WTC11 (cell line): ENCODE measurements at regions not wholly inside any gene's neighbourhood (a gene's known extent, or its start where the extent isn't known, plus 50 kb on each side); places are given as distances from the start of the nearest gene placed in this dataset.

Source experiments
- ATAC-seq: fragments of 200-7000 bp; cut with Tn5 transposase; 2 replicates; pipeline ENCODE4 v1.10.0; 2021; ENCODE audit warnings: mild to moderate bottlenecking, moderate library complexity
- CTCF ChIA-PET: fragments of 300-600 bp; sonication (Branson Sonifier 250); formaldehyde crosslinking; loops from one replicate; lab custom pipeline; 2021; ENCODE audit warnings: antibody characterized with exemption; lab: Charles Lee
- POLR2A ChIA-PET: fragments of 350-600 bp; sonication (Branson Sonifier 250); formaldehyde crosslinking; loops from one replicate; lab custom pipeline; 2021; ENCODE audit warnings: antibody characterized with exemption; lab: Charles Lee
- DNase-seq: peaks from one replicate; pipeline ENCODE4 v3.0.0; 2021; ENCODE audit warnings: low spot score
- H3K27ac Mint-ChIP-seq: 2 replicates; pipeline ENCODE4 v1.8.0; 2021; ENCODE audit warnings: mixed read lengths
- H3K27me3 Mint-ChIP-seq: 2 replicates; pipeline ENCODE4 v1.8.0; 2021; ENCODE audit warnings: low read depth, mild to moderate bottlenecking, moderate library complexity, mixed read lengths
- H3K36me3 Mint-ChIP-seq: 2 replicates; pipeline ENCODE4 v1.8.0; 2021; ENCODE audit warnings: mixed read lengths
- H3K4me1 Mint-ChIP-seq: 2 replicates; pipeline ENCODE4 v1.8.0; 2022; ENCODE audit warnings: mixed read lengths
- H3K4me3 Mint-ChIP-seq: 2 replicates; pipeline ENCODE4 v1.8.0; 2021; ENCODE audit warnings: mild to moderate bottlenecking, moderate library complexity, mixed read lengths
- H3K9me3 Mint-ChIP-seq: 2 replicates; pipeline ENCODE4 v1.8.0; 2021; ENCODE audit warnings: mixed read lengths
- ELF4 ChIP-seq: sonication (generic); formaldehyde crosslinking; IDR thresholded peaks from 2 replicates; pipeline ENCODE4 v1.8.1; 2022; ENCODE audit warnings: low read depth, mild to moderate bottlenecking, moderate library complexity, missing genetic modification reagents
- FOXK1 ChIP-seq: sonication (generic); formaldehyde crosslinking; IDR thresholded peaks from 2 replicates; pipeline ENCODE4 v1.8.0; 2022; ENCODE audit warnings: mild to moderate bottlenecking, moderate library complexity, missing genetic modification reagents
- JAZF1 ChIP-seq: fragments of 250-450 bp; sonication (Bioruptor Pico); IDR thresholded peaks from 2 replicates; pipeline ENCODE4 v1.9.0; 2021; ENCODE audit warnings: moderate library complexity, mild to moderate bottlenecking, inconsistent platforms
- MXD4 ChIP-seq: fragments of 250-450 bp; sonication (Bioruptor Pico); IDR thresholded peaks from 2 replicates; pipeline ENCODE4 v1.8.0; 2021; ENCODE audit warnings: mild to moderate bottlenecking, moderate library complexity, borderline replicate concordance
- SOX15 ChIP-seq: fragments of 250-450 bp; sonication (Bioruptor Pico); IDR thresholded peaks from 2 replicates; pipeline ENCODE4 v1.9.0; 2021; ENCODE audit warnings: mild to moderate bottlenecking
- SP1 ChIP-seq: sonication (generic); formaldehyde crosslinking; conservative IDR thresholded peaks from 2 replicates; pipeline ENCODE4 v1.8.1; 2022; ENCODE audit warnings: missing genetic modification reagents
- TEAD1 ChIP-seq: sonication (generic); formaldehyde crosslinking; IDR thresholded peaks from 2 replicates; pipeline ENCODE4 v1.8.0; 2022; ENCODE audit warnings: mild to moderate bottlenecking, missing genetic modification reagents
- TF ChIP-seq, protein P1 (sequence below): sonication (generic); formaldehyde crosslinking; IDR thresholded peaks from 2 replicates; pipeline ENCODE4 v1.8.1; 2023; ENCODE audit warnings: mild to moderate bottlenecking, moderate library complexity, missing genetic modification reagents
- TF ChIP-seq, protein P2 (sequence below): fragments of 250-450 bp; sonication (Bioruptor Pico); IDR thresholded peaks from 2 replicates; pipeline ENCODE4 v1.9.0; 2021; ENCODE audit warnings: mild to moderate bottlenecking, borderline replicate concordance
- TF ChIP-seq, protein P3 (sequence below): sonication (generic); formaldehyde crosslinking; IDR thresholded peaks from 2 replicates; pipeline ENCODE4 v1.8.0; 2022; ENCODE audit warnings: mild to moderate bottlenecking, missing genetic modification reagents
- TF ChIP-seq, protein P4 (sequence below): sonication (generic); formaldehyde crosslinking; IDR thresholded peaks from 2 replicates; pipeline ENCODE4 v1.8.1; 2023; ENCODE audit warnings: mild to moderate bottlenecking, missing genetic modification reagents
- TF ChIP-seq, protein P5 (sequence below): fragments of 250-450 bp; sonication (Bioruptor Pico); IDR thresholded peaks from 2 replicates; pipeline ENCODE4 v1.9.0; 2021; ENCODE audit warnings: mild to moderate bottlenecking
- TF ChIP-seq, protein P6 (sequence below): sonication (generic); formaldehyde crosslinking; IDR thresholded peaks from 2 replicates; pipeline ENCODE4 v1.8.0; 2022; ENCODE audit warnings: mild to moderate bottlenecking, missing genetic modification reagents
- TF ChIP-seq, protein P7 (sequence below): sonication (generic); formaldehyde crosslinking; IDR thresholded peaks from 2 replicates; pipeline ENCODE4 v1.8.1; 2022; ENCODE audit warnings: mild to moderate bottlenecking, moderate library complexity, missing genetic modification reagents

DNA sequence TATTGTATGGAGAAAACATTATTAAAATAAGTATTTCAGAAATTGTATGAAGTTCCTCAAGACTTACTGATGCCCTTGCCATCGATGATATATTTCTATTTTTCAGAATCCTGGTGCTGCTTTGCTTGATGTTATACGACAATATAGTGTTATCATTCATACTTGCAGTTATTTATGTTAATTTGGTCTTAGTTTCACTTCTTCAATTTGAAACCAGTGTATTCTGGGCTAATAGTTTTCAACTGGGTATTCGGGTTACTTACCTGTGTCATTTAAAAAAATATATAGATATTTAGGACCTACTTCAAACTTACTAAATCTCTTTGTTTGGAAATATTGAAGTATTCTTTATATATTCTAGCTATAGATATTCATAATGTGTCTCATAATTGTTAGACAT, 1414.7 kb downstream of the C4orf33 start (continued):
- TF ChIP-seq SOX15, result no peak
- TF ChIP-seq JAZF1 (CRISPR knock-in tag), result no peak
- TF ChIP-seq, protein P1, sequence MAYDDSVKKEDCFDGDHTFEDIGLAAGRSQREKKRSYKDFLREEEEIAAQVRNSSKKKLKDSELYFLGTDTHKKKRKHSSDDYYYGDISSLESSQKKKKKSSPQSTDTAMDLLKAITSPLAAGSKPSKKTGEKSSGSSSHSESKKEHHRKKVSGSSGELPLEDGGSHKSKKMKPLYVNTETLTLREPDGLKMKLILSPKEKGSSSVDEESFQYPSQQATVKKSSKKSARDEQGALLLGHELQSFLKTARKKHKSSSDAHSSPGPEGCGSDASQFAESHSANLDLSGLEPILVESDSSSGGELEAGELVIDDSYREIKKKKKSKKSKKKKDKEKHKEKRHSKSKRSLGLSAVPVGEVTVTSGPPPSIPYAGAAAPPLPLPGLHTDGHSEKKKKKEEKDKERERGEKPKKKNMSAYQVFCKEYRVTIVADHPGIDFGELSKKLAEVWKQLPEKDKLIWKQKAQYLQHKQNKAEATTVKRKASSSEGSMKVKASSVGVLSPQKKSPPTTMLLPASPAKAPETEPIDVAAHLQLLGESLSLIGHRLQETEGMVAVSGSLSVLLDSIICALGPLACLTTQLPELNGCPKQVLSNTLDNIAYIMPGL (CRISPR knock-in tag), result no peak

DNA sequence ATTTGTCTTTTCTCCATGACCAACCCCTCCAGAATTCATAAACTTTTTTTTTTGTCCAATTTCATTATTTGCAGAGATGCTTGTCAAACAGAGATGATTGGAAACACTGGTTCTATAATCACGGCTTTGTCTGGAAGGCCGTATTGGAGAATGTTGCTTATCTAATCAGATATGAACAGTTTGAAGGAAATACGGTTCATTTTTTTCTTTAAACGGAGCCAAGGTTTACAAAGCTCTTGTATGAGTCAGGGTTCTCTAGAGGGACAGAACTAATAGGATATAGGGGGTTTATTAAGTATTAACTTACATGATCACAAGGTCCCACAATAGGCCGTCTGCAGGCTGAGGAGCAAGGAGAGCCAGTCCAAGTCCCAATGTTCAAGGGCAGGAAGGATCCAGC, 1415.8 kb downstream of the C4orf33 start:
- Mint-ChIP-seq H3K27ac (no peak overlapping the region), H3K4me1 (peaks cover 7% of the 10 kb centered on the region), H3K27me3 (no peaks in the 10 kb centered on the region), H3K36me3 (no peaks in the 10 kb centered on the region), H3K4me3 (no peak overlapping the region), H3K9me3 (peaks cover 10% of the 10 kb centered on the region)
- DNase-seq (no peak), ATAC-seq (no peak)
- TF ChIP-seq, protein P2, sequence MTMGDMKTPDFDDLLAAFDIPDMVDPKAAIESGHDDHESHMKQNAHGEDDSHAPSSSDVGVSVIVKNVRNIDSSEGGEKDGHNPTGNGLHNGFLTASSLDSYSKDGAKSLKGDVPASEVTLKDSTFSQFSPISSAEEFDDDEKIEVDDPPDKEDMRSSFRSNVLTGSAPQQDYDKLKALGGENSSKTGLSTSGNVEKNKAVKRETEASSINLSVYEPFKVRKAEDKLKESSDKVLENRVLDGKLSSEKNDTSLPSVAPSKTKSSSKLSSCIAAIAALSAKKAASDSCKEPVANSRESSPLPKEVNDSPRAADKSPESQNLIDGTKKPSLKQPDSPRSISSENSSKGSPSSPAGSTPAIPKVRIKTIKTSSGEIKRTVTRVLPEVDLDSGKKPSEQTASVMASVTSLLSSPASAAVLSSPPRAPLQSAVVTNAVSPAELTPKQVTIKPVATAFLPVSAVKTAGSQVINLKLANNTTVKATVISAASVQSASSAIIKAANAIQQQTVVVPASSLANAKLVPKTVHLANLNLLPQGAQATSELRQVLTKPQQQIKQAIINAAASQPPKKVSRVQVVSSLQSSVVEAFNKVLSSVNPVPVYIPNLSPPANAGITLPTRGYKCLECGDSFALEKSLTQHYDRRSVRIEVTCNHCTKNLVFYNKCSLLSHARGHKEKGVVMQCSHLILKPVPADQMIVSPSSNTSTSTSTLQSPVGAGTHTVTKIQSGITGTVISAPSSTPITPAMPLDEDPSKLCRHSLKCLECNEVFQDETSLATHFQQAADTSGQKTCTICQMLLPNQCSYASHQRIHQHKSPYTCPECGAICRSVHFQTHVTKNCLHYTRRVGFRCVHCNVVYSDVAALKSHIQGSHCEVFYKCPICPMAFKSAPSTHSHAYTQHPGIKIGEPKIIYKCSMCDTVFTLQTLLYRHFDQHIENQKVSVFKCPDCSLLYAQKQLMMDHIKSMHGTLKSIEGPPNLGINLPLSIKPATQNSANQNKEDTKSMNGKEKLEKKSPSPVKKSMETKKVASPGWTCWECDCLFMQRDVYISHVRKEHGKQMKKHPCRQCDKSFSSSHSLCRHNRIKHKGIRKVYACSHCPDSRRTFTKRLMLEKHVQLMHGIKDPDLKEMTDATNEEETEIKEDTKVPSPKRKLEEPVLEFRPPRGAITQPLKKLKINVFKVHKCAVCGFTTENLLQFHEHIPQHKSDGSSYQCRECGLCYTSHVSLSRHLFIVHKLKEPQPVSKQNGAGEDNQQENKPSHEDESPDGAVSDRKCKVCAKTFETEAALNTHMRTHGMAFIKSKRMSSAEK, result no peak
- no peak for TF ChIP-seq FOXK1 (CRISPR knock-in tag)
- no peak for TF ChIP-seq SP1
- TF ChIP-seq, protein P3, sequence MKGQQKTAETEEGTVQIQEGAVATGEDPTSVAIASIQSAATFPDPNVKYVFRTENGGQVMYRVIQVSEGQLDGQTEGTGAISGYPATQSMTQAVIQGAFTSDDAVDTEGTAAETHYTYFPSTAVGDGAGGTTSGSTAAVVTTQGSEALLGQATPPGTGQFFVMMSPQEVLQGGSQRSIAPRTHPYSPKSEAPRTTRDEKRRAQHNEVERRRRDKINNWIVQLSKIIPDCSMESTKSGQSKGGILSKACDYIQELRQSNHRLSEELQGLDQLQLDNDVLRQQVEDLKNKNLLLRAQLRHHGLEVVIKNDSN (CRISPR knock-in tag), result no peak
- TF ChIP-seq TEAD1 (CRISPR knock-in tag), result no peak
- TF ChIP-seq, protein P4, sequence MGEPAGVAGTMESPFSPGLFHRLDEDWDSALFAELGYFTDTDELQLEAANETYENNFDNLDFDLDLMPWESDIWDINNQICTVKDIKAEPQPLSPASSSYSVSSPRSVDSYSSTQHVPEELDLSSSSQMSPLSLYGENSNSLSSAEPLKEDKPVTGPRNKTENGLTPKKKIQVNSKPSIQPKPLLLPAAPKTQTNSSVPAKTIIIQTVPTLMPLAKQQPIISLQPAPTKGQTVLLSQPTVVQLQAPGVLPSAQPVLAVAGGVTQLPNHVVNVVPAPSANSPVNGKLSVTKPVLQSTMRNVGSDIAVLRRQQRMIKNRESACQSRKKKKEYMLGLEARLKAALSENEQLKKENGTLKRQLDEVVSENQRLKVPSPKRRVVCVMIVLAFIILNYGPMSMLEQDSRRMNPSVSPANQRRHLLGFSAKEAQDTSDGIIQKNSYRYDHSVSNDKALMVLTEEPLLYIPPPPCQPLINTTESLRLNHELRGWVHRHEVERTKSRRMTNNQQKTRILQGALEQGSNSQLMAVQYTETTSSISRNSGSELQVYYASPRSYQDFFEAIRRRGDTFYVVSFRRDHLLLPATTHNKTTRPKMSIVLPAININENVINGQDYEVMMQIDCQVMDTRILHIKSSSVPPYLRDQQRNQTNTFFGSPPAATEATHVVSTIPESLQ, result no peak
- TF ChIP-seq, protein P5, sequence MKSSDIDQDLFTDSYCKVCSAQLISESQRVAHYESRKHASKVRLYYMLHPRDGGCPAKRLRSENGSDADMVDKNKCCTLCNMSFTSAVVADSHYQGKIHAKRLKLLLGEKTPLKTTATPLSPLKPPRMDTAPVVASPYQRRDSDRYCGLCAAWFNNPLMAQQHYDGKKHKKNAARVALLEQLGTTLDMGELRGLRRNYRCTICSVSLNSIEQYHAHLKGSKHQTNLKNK (CRISPR knock-in tag), result no peak
- no peak for TF ChIP-seq MXD4 (CRISPR knock-in tag)
- TF ChIP-seq, protein P6, sequence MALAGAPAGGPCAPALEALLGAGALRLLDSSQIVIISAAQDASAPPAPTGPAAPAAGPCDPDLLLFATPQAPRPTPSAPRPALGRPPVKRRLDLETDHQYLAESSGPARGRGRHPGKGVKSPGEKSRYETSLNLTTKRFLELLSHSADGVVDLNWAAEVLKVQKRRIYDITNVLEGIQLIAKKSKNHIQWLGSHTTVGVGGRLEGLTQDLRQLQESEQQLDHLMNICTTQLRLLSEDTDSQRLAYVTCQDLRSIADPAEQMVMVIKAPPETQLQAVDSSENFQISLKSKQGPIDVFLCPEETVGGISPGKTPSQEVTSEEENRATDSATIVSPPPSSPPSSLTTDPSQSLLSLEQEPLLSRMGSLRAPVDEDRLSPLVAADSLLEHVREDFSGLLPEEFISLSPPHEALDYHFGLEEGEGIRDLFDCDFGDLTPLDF, result no peak
- TF ChIP-seq ELF4 (CRISPR knock-in tag), result no peak
- TF ChIP-seq, protein P7, sequence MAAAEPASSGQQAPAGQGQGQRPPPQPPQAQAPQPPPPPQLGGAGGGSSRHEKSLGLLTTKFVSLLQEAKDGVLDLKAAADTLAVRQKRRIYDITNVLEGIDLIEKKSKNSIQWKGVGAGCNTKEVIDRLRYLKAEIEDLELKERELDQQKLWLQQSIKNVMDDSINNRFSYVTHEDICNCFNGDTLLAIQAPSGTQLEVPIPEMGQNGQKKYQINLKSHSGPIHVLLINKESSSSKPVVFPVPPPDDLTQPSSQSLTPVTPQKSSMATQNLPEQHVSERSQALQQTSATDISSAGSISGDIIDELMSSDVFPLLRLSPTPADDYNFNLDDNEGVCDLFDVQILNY (CRISPR knock-in tag), result no peak
- POLR2A ChIA-PET, result no interaction called here
- CTCF ChIA-PET, result no interaction called here
